A673 (cell line): ENCODE measurements at regions not wholly inside any gene's neighbourhood (a gene's known extent, or its start where the extent isn't known, plus 50 kb on each side); places are given as distances from the start of the nearest gene placed in this dataset.

ENCODE experiments used
- EZH2 ChIP-seq: fragments of 200-600 bp; sonication (generic); IDR thresholded peaks from 2 replicates; pipeline ENCODE4 v1.6.1; 2017; ENCODE audit warnings: borderline replicate concordance, low read depth, mild to moderate bottlenecking, mixed read lengths, antibody characterized with exemption, low read length; ENCODE audit not compliant: poor library complexity, severe bottlenecking
- TF ChIP-seq, protein P1 (sequence below): fragments of 300-800, 200-600 bp; sonication (generic); conservative IDR thresholded peaks from 2 replicates; pipeline ENCODE4 v1.5.1; 2017; ENCODE audit warnings: low read depth, mild to moderate bottlenecking, antibody characterized with exemption, low read length, moderate library complexity, mixed read lengths

DNA sequence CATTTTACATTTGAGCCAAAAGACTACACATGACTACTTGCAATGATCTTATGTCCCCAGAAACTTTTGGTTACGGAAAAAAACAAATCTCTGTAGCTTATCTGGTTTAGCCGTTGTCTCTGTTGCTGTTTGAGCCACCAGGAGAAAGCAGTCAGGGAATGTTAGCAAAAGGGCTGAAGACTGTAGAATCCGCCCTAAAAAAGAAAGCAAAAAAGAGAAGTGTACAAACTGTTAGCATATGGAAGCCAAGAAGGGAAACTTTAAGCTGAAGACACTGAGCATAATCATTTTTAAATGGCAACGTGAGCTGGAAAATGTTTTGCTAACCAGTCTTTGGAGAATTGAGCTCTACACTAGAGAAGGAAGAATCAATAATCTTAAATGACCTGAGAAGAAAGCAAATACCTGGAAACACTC is 69.9 kb upstream of the MYLIP start:
- TF ChIP-seq, protein P1, sequence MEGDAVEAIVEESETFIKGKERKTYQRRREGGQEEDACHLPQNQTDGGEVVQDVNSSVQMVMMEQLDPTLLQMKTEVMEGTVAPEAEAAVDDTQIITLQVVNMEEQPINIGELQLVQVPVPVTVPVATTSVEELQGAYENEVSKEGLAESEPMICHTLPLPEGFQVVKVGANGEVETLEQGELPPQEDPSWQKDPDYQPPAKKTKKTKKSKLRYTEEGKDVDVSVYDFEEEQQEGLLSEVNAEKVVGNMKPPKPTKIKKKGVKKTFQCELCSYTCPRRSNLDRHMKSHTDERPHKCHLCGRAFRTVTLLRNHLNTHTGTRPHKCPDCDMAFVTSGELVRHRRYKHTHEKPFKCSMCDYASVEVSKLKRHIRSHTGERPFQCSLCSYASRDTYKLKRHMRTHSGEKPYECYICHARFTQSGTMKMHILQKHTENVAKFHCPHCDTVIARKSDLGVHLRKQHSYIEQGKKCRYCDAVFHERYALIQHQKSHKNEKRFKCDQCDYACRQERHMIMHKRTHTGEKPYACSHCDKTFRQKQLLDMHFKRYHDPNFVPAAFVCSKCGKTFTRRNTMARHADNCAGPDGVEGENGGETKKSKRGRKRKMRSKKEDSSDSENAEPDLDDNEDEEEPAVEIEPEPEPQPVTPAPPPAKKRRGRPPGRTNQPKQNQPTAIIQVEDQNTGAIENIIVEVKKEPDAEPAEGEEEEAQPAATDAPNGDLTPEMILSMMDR: no peak
- TF ChIP-seq EZH2: no peak
